Keratinocyte (primary cell): ENCODE measurements at regions not wholly inside any gene's neighbourhood (a gene's known extent, or its start where the extent isn't known, plus 50 kb on each side); places are given as distances from the start of the nearest gene placed in this dataset.

Experiments
- DNase-seq: peaks from one replicate; pipeline ENCODE4 v3.0.0-alpha.2; 2011; ENCODE audit warnings: low read depth, missing footprints, low spot score
- FAIRE-seq: peaks from 2 replicates; lab custom pipeline; 2011; peaks lifted over from hg19 to GRCh38; lab: Jason Lieb, UNC
- H2AFZ ChIP-seq: 2 replicates; pipeline ENCODE4 v1.6.0; 2012; ENCODE audit warnings: low read length, control low read depth, inconsistent platforms; ENCODE audit not compliant: control insufficient read depth
- H3K27ac ChIP-seq: 2 replicates; pipeline ENCODE4 v1.5.1; 2011; ENCODE audit warnings: low read length; ENCODE audit not compliant: control insufficient read depth, insufficient read depth
- H3K27me3 ChIP-seq: 3 replicates; pipeline ENCODE4 v1.6.0; 2011; ENCODE audit warnings: low read length; ENCODE audit not compliant: control insufficient read depth, insufficient read depth; ENCODE audit errors: extremely low read depth
- H3K36me3 ChIP-seq, 2 experiments: 2 replicates in 1 of 2; 3 replicates in 1 of 2; pipeline ENCODE4 v1.5.1; 2011; ENCODE audit warnings: low read length in 2 of 2, mild to moderate bottlenecking in 1 of 2; ENCODE audit not compliant: control insufficient read depth in 2 of 2, insufficient read depth in 2 of 2; ENCODE audit errors: extremely low read depth in 1 of 2
- H3K4me1 ChIP-seq: 3 replicates; pipeline ENCODE4 v1.5.1; 2011; ENCODE audit warnings: low read length; ENCODE audit not compliant: control insufficient read depth, insufficient read depth; ENCODE audit errors: extremely low read depth
- H3K4me2 ChIP-seq: 3 replicates; pipeline ENCODE4 v1.6.0; 2011; ENCODE audit warnings: low read depth, low read length; ENCODE audit not compliant: control insufficient read depth, insufficient read depth; ENCODE audit errors: extremely low read depth
- H3K4me3 ChIP-seq, 3 experiments: fragments of 200-600 bp in 1 of 3; sonication (generic) in 1 of 3; 2 replicates in 2 of 3; 3 replicates in 1 of 3; pipeline ENCODE4 v1.5.1; 2011 to 2016; ENCODE audit warnings: low read length in 3 of 3, mild to moderate bottlenecking in 3 of 3, control low read depth in 2 of 3, inconsistent platforms in 1 of 3, low read depth in 1 of 3, mixed read lengths in 1 of 3, mixed run types in 1 of 3, moderate library complexity in 1 of 3; ENCODE audit not compliant: control insufficient read depth in 2 of 3, insufficient read depth in 2 of 3; ENCODE audit errors: extremely low read depth in 1 of 3
- H3K79me2 ChIP-seq: 2 replicates; pipeline ENCODE4 v1.6.0; 2012; ENCODE audit warnings: low read length; ENCODE audit not compliant: control insufficient read depth, insufficient read depth
- H3K9ac ChIP-seq: 3 replicates; pipeline ENCODE4 v1.6.0; 2011; ENCODE audit warnings: low read length; ENCODE audit not compliant: control insufficient read depth, insufficient read depth; ENCODE audit errors: extremely low read depth
- H3K9me1 ChIP-seq: 3 replicates; pipeline ENCODE4 v1.6.0; 2011; ENCODE audit warnings: low read length; ENCODE audit not compliant: control insufficient read depth, insufficient read depth; ENCODE audit errors: extremely low read depth
- H3K9me3 ChIP-seq: 2 replicates; pipeline ENCODE4 v1.5.1; 2012; ENCODE audit warnings: low read depth, low read length; ENCODE audit not compliant: control insufficient read depth
- H4K20me1 ChIP-seq: 3 replicates; pipeline ENCODE4 v1.6.0; 2011; ENCODE audit warnings: low read length; ENCODE audit not compliant: control insufficient read depth, insufficient read depth; ENCODE audit errors: extremely low read depth
- CTCF ChIP-seq, 3 experiments: IDR thresholded peaks in 1 of 3; conservative IDR thresholded peaks in 1 of 3; optimal IDR thresholded peaks in 1 of 3; 2 replicates in 2 of 3; 3 replicates in 1 of 3; pipeline versions ENCODE3 to v1.5.1; 2011; ENCODE audit warnings: low read length in 3 of 3, mild to moderate bottlenecking in 3 of 3, moderate library complexity in 2 of 3, control low read depth in 1 of 3, inconsistent platforms in 1 of 3; ENCODE audit not compliant: insufficient read depth in 2 of 3; ENCODE audit errors: extremely low read depth in 1 of 3
- EZH2 ChIP-seq: IDR thresholded peaks from one replicate; pipeline ENCODE4 v1.6.1; 2012; ENCODE audit warnings: inconsistent platforms, mild to moderate bottlenecking, low read length, moderate library complexity
- dilution Hi-C: fragments of 300-500 bp; cut with MboI; formaldehyde crosslinking; loops from one replicate; pipeline ENCODE4 v1.7.0; 2020; ENCODE audit warnings: low sequenced_read_pairs; ENCODE audit not compliant: extremely low pct_ligation_motif_present

- Histone ChIP-seq H3K9me1 (no peaks in the 10 kb centered on the region), H3K4me2 (no peak overlapping the region), H3K4me3 (no peak overlapping the region), H3K36me3 (no peaks in the 10 kb centered on the region), H3K4me1 (no peaks in the 10 kb centered on the region), H2AFZ (no peak overlapping the region), H4K20me1 (no peaks in the 10 kb centered on the region), H3K27ac (no peak overlapping the region), H3K79me2 (no peaks in the 10 kb centered on the region), H3K9ac (no peak overlapping the region), H3K9me3 (no peaks in the 10 kb centered on the region), H3K27me3 (no peaks in the 10 kb centered on the region)
- dilution Hi-C loops: no loop called here
- TF ChIP-seq EZH2 (no peak), CTCF (optimal IDR thresholded peaks at IDR 0.05 in 1 of 3, IDR thresholded peaks at IDR 0.05 in 1 of 3, conservative IDR thresholded peaks at IDR 0.05 in 1 of 3; ENCODE audit: extremely low read depth in 1 of 3, insufficient read depth in 2 of 3, low read length in 3 of 3) (no peak)
- DNase-seq (no peak), FAIRE-seq (no peak)
These were observed 374.7 kb upstream of the ADAMTS16 start for GRCh38 chr5:4765411-4765810.

- DNase-seq (no peak), FAIRE-seq (no peak)
- H3K4me3 ChIP-seq: no peak overlapping the region
- H3K4me1 ChIP-seq: no peaks in the 10 kb centered on the region
- H3K79me2 ChIP-seq: no peaks in the 10 kb centered on the region
- no peak overlapping the region for H2AFZ ChIP-seq
- no peak overlapping the region for H3K4me2 ChIP-seq
- H3K36me3 ChIP-seq: no peaks in the 10 kb centered on the region
- no peak overlapping the region for H3K27ac ChIP-seq
- H3K27me3 ChIP-seq: no peaks in the 10 kb centered on the region
- no peaks in the 10 kb centered on the region for H3K9me3 ChIP-seq
- no peak for TF ChIP-seq CTCF (optimal IDR thresholded peaks at IDR 0.05 in 1 of 3, IDR thresholded peaks at IDR 0.05 in 1 of 3, conservative IDR thresholded peaks at IDR 0.05 in 1 of 3; ENCODE audit: extremely low read depth in 1 of 3, insufficient read depth in 2 of 3, low read length in 3 of 3)
- H3K9me1 ChIP-seq: no peaks in the 10 kb centered on the region
- dilution Hi-C loops: no loop called here
- no peaks in the 10 kb centered on the region for H4K20me1 ChIP-seq
- H3K9ac ChIP-seq: no peak overlapping the region
These were observed 374.0 kb upstream of the ADAMTS16 start for GRCh38 chr5:4766101-4766500.
